NOMO-1 (cell line): ENCODE measurements at regions not wholly inside any gene's neighbourhood (a gene's known extent, or its start where the extent isn't known, plus 50 kb on each side); places are given as distances from the start of the nearest gene placed in this dataset.

ENCODE experiments used
- DNase-seq, 2 experiments: peaks; one replicate each; lab custom pipeline; 2025; ENCODE audit not compliant: unreplicated experiment in 2 of 2; lab: John Stamatoyannopoulos, UW

- no peak for DNase-seq
Observed at GRCh38 chr2:120439637-120440384, 93.9 kb downstream of the INHBB start.

DNA sequence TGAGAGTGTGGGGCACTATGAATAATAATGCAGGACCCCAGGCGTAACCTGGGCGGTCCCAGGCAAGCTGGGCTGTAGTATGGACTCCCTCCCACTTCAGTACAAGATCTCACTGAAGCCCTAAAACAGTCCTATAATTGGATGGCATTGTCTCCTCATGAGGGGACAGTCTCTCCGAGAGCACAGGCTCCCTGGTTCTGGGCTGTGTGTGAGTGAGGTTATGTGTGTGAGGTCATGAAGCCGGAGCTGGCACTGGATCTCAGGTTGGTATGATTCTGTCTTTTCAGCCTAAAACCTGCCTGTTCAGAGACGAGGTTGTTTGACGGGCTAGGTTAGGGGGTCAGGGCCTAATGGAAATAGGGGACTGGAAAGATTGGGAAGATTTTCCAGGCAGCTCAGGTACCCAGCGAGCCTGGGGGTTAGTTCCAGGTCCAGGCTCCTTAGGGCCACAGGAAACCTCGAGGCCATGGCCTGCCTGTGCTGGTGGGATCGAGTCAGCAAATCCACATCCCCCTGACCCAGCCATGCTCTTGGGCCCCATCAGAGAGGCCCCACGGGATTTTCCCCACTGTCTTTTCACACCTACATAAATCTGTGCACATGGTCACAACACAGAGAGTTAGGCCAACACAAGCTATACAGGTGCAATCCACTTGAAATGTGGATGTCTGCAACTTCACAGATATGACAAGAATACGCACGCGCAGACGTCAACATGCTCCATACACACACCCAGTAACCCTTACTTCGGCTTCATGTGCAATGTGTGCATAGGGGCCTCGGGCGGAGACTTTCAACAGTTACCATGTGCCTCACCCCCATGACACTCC is 94.8 kb downstream of the INHBB start:
- no peak for DNase-seq

DNA sequence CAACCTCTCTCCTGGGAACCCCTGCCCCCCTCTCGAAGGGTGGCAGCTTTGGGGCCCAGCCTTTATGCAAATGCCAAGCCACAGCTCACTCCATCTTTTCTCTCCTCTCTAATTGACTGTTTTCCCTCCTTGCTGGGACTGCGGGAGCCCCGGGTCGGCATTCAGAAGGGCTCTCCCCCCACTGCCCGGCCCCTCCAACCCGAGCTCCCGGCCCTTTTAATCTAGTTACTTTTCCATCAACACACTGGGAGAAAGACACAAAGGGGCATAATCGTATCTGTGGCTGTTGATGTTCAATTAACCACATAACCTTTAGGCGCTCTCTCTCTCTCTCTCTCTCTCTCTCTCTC is 95.4 kb downstream of the INHBB start:
- no peak for DNase-seq

DNA sequence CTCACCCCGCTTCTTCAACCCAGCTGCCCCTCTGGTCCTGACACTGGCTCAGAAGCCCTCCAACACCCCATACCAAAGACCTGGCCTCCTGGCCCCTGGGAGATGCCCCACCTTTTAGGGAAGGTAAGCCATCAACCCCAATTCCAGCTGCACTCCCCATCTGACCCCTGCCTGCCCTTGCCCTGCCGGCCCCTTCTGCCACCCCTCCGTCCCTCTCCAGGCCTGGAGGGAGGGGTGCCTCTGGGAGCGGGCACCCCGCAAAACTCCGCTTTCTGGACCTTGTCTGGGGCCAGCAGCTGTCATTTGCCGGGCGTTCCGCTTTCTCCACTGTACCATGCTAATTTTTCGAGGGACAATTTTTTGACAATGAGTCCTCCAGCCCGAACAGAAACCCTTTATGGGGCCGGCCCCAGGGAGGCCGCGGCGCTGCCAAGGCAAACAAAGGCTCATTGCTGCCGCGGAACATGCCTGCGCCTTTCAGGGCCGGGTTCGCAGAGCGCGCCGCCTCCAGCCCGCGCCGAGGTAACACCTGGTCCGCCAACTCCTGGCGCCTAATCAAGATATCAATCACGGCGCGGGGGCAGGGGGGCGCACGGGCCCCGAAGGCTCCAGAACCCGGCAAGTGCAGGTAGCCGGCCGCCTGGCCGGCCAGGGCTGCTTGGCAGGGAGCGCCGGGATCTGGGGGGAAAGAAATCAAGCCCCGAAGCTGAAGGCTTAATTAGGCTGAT is 96.0 kb downstream of the INHBB start:
- no peak for DNase-seq

DNA sequence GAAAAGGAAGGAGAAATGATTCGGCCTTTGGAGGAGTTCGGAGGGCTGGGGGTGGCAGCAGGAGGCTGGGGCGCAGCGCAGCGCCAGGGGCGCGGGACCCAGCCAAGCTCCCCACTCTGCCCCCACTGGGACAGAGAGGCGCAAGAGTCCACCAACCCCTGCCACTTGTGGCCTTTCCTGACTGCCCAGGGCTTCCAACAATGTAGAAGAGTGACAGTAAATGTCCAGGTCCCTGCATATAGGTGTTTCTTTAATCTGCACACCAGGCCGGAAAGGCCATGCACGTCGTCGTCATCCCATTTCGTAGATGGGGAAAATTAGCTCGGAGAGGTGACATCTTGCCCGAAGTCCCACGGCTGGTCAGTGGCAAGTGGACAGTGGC is 96.6 kb downstream of the INHBB start:
- no peak for DNase-seq

GRCh38 chr2:120442923-120443571 is 97.1 kb downstream of the INHBB start:
- no peak for DNase-seq

DNA sequence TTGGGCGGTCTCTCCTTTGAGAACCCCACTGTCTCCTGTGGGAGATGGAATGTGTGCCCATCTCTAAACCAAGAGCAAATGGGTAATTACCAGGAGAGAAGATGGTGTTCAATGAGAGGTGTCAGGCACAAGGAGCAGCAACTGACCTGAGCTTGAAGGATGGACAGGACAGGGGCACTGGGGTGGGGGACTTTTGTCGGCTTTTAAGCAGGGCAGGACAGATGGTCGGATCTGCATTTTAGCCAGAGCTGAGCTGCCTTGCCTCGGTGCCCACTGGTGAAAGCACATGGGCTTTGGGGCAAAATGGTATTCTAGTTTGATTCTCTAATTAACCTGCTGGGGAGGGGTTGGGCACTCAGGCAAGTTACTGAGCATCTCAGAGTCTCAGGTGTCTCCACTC is 98.0 kb downstream of the INHBB start:
- no peak for DNase-seq

GRCh38 chr2:120444691-120445240 is 98.8 kb downstream of the INHBB start:
- no peak for DNase-seq

DNA sequence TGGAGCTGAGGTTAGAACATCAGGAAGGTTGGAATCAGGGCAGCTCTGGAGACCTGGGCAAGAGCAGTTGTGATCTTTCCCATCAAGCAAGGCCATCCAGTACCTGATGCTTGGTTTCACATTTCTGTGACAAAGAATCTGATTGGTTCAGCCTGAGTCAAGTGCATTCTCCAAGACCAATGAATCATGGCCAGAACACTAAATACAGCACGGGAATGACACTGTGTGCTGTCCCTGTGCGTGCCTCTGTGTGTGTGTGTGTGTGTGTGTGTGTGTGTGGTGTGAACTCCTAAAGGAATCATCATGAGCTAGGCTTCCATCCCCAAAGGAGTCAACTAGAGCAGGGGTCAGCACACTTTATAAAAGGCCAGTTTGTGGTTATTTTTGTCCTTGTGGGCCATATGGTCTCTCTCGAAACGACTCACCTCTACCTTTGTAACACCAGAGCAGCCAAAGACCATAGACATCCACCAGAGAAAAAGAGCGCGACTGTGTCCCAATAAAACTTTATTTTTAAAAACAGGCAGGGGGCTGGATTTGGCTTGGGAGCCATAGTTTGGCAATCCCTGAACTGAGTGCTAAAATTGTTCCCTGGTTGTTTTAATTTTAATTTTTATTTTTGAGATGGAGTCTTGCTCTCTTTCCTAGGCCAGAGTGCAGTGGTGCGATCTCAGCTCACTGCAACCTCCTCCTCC is 99.7 kb downstream of the INHBB start:
- no peak for DNase-seq

DNA sequence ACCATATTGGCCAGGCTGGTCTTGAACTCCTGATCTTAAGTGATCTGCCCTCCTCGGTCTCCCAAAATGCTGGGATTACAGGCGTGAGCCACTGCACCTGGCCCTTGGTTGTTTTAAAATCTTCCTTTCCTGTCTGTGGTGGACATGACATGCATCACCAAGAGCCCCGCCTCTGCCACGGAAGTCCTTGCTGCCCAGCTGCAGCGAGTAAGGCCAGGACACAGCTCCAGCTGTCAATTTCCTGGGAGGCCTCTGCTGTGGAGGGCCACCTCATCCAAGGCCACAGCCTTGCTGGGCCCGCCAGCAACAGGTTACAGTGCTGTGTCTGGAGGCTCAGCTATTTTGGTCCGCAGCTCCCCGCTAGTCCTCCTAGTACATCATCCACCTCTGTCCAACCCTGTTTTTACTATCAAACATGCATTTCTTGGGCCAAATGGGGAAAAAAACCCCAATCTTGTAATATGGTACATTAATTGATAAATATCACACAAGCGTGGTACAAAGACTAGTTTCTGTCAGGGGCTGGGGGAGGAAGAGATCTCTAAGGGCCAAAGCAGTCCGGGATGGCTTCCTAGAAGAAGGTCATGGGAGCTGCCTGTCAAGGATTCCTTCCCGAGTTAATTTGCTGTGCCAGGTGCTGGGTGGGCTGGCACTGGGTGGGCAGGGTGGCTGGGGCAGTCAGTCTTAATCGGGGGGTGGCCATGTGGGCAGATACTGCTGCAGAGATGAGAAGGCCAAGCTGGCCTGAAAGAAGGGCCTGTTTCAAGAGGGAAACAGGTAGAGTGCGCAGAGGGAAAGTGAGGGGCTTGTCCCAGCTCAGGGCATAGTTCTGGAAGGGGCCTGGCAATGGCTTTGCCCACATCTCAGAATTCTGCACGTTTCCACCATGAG is 100.5 kb downstream of the INHBB start:
- DNase-seq, result no peak

- DNase-seq, result no peak
Observed at GRCh38 chr2:120447127-120447785, 101.3 kb downstream of the INHBB start.

DNA sequence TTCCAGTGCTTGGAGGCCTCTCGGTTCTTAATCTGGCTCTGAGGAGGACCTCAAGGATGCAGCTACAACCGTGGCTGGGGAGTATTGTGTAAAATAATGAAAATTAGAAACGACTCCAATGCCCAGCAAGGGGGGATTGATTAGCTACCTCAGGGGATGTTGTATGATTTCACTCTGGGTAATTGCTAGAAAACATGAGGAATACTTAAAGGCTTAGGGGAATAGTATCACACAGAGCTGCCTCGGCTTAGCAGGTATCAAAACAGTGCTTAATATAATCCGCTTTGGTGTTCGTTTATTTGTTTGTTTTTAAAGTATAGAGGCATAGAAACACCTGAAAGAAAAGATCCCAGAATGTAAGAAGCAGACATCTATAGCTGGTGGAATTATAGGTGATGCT is 102.5 kb downstream of the INHBB start:
- no peak for DNase-seq

DNA sequence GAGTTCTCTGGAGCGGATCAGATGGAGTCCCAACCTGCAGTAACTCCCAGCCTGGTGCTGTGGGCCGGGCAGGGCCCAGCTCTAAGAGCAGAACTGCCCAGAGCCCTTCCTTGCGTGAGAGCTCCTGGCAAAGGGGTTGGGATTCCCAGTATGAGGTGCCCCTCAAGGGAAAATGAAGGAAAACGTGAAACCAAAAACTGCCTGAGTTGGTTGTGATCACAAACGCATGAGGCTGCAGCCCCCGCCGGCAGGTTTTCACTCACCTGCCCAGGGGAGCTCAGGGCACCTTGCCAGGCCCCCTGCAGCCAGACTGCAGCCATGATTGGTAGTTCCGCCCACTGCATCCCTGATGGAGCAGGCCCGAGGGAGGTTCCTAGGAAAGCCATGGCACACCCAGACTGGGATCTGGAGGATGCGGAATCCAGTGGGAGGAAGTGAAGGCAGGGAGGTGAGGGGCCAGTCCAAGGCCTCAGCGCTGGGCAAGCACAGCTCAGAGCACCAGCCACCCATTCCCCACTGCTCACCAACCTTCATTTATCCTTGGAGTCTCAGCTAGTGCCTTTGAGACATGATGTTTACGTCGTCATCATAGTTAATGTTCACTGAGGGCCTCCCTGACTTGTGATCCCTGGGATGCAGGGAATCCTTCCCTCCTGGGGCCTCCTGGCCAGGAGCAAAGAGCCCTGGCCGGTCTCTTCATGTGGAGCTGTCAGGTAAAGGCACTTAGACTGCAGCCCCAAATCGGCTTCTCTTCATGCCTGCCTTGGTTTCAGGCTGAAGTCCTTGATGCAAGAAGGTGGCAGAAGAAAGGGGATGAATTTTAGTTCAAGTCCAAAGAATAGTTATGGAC is 103.2 kb downstream of the INHBB start:
- no peak for DNase-seq

GRCh38 chr2:120450196-120450820 is 104.4 kb downstream of the INHBB start:
- no peak for DNase-seq

DNA sequence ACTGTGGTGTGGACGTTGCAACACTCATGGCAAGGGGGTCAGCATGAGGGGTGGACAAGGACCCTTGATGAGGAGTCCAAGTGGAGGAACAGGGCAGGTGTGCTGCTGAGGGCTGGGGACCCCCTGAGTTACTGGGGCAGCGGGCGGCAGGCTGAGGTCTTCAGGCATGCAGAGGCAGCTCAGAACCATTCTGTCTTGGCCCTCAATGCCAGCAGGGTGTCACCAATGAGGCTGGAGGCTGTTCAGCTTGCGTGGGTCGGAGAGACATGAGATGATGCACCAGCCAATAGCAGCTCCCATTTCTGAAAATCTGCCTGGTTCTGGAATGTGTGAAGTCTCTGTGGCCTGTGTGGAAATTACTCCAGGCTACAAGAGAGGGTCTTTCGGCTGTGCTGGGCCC is 105.4 kb downstream of the INHBB start:
- DNase-seq, result no peak

GRCh38 chr2:120452131-120452530 is 106.2 kb downstream of the INHBB start:
- no peak for DNase-seq

GRCh38 chr2:120452945-120453634 is 107.2 kb downstream of the INHBB start:
- DNase-seq, result no peak
